SK-N-SH treated with all-trans-retinoic acid at 6 μM for 48 hours (cell line): ENCODE measurements at regions not wholly inside any gene's neighbourhood (a gene's known extent, or its start where the extent isn't known, plus 50 kb on each side); places are given as distances from the start of the nearest gene placed in this dataset.

ENCODE experiments used
- BACH2 ChIP-seq: fragments of 250-450 bp; sonication (Bioruptor Pico); IDR thresholded peaks from 2 replicates; pipeline ENCODE4 v1.9.0; 2021; ENCODE audit warnings: mild to moderate bottlenecking, borderline replicate concordance
- ESRRG ChIP-seq: fragments of 250-450 bp; sonication (Bioruptor Pico); IDR thresholded peaks from 2 replicates; pipeline ENCODE4 v1.6.1; 2021; ENCODE audit warnings: mild to moderate bottlenecking
- POU6F1 ChIP-seq: fragments of 250-450 bp; sonication (Bioruptor Pico); IDR thresholded peaks from 2 replicates; pipeline ENCODE4 v1.8.0; 2021; ENCODE audit warnings: low read depth, mild to moderate bottlenecking, moderate library complexity, borderline replicate concordance
- PPARA ChIP-seq: fragments of 250-450 bp; sonication (Bioruptor Pico); IDR thresholded peaks from 2 replicates; pipeline ENCODE4 v1.5.0; 2020; ENCODE audit warnings: mild to moderate bottlenecking, borderline replicate concordance
- ZFP3 ChIP-seq: fragments of 250-450 bp; sonication (Bioruptor Pico); IDR thresholded peaks from 2 replicates; pipeline ENCODE4 v1.5.0; 2020; ENCODE audit warnings: mild to moderate bottlenecking, moderate library complexity
- ZFP30 ChIP-seq: fragments of 450-650 bp; formaldehyde crosslinking; IDR thresholded peaks from 2 replicates; pipeline ENCODE4 v1.5.0; 2022; ENCODE audit warnings: mild to moderate bottlenecking, moderate library complexity
- ZNF70 ChIP-seq: fragments of 450-650 bp; formaldehyde crosslinking; IDR thresholded peaks from 2 replicates; pipeline ENCODE4 v1.5.0; 2020; ENCODE audit warnings: mild to moderate bottlenecking, moderate library complexity

GRCh38 chr5:82635561-82636288, 357.6 kb upstream of the RPS23 start:
- TF ChIP-seq POU6F1 (CRISPR knock-in tag), result no peak
- TF ChIP-seq BACH2 (CRISPR knock-in tag), result no peak
- no peak for TF ChIP-seq PPARA (CRISPR knock-in tag)
- TF ChIP-seq ESRRG, result no peak
- TF ChIP-seq ZFP3 (CRISPR knock-in tag), result no peak
- TF ChIP-seq ZNF70 (CRISPR knock-in tag), result no peak
- no peak for TF ChIP-seq ZFP30 (CRISPR knock-in tag)
